Mesenchymal stem cell (in vitro differentiated cells and primary cell): ENCODE measurements at regions not wholly inside any gene's neighbourhood (a gene's known extent, or its start where the extent isn't known, plus 50 kb on each side); places are given as distances from the start of the nearest gene placed in this dataset.

Experiments
- DNase-seq: peaks from one replicate; pipeline ENCODE4 v3.0.0-alpha.2; 2013
- H2AFZ ChIP-seq: one replicate; pipeline ENCODE4 v1.6.1; 2013; ENCODE audit warnings: low read depth, mild to moderate bottlenecking, control low read depth, inconsistent platforms, low read length, moderate library complexity
- H2AK5ac ChIP-seq: 2 replicates; pipeline ENCODE4 v1.6.1; 2013; ENCODE audit warnings: low read length, moderate library complexity, mild to moderate bottlenecking, inconsistent platforms; ENCODE audit not compliant: severe bottlenecking
- H2BK120ac ChIP-seq: one replicate; pipeline ENCODE4 v1.6.1; 2013; ENCODE audit warnings: low read depth, mild to moderate bottlenecking, inconsistent platforms, low read length, moderate library complexity
- H2BK12ac ChIP-seq, 2 experiments: one replicate each; pipeline ENCODE4 v1.6.1; 2013; ENCODE audit warnings: inconsistent platforms in 2 of 2, low read length in 2 of 2, mild to moderate bottlenecking in 2 of 2, moderate library complexity in 2 of 2, control low read depth in 1 of 2
- H2BK15ac ChIP-seq: one replicate; pipeline ENCODE4 v1.6.1; 2013; ENCODE audit warnings: mild to moderate bottlenecking, low read depth, inconsistent platforms; ENCODE audit not compliant: poor library complexity, severe bottlenecking
- H2BK5ac ChIP-seq: 2 replicates; pipeline ENCODE4 v1.6.1; 2013; ENCODE audit warnings: low read depth, mild to moderate bottlenecking, low read length, control low read depth, inconsistent platforms; ENCODE audit not compliant: poor library complexity, severe bottlenecking
- H3K14ac ChIP-seq, 2 experiments: one replicate each; pipeline ENCODE4 v1.6.1; 2013; ENCODE audit warnings: inconsistent platforms in 2 of 2, low read length in 2 of 2, control low read depth in 1 of 2, mild to moderate bottlenecking in 1 of 2, moderate library complexity in 1 of 2
- H3K18ac ChIP-seq, 2 experiments: one replicate each; pipeline ENCODE4 v1.6.1; 2013; ENCODE audit warnings: inconsistent platforms in 2 of 2, low read length in 2 of 2, control low read depth in 1 of 2, low read depth in 1 of 2, mild to moderate bottlenecking in 1 of 2
- H3K23ac ChIP-seq, 2 experiments: one replicate each; pipeline ENCODE4 v1.6.1; 2013; ENCODE audit warnings: inconsistent platforms in 2 of 2, low read length in 2 of 2, mild to moderate bottlenecking in 2 of 2, moderate library complexity in 2 of 2, control low read depth in 1 of 2
- H3K27ac ChIP-seq: 2 replicates; pipeline ENCODE4 v1.5.1; 2013; ENCODE audit warnings: mild to moderate bottlenecking, moderate library complexity, low read length, control low read depth, inconsistent platforms; ENCODE audit not compliant: poor library complexity, severe bottlenecking
- H3K27me3 ChIP-seq, 2 experiments: 2 replicates each; pipeline versions ENCODE4 v1.6.1 to v1.7.0; 2013; ENCODE audit warnings: low read length in 2 of 2, mild to moderate bottlenecking in 2 of 2, moderate library complexity in 2 of 2, control low read depth in 1 of 2, inconsistent platforms in 1 of 2; ENCODE audit not compliant: control insufficient read depth in 1 of 2, insufficient read depth in 1 of 2
- H3K36me3 ChIP-seq, 2 experiments: 2 replicates each; pipeline versions ENCODE4 v1.6.1 to v1.7.0; 2013; ENCODE audit warnings: low read length in 2 of 2, control low read depth in 1 of 2, inconsistent platforms in 1 of 2, low read depth in 1 of 2, mild to moderate bottlenecking in 1 of 2; ENCODE audit not compliant: insufficient read depth in 2 of 2, control insufficient read depth in 1 of 2
- H3K4ac ChIP-seq, 2 experiments: one replicate each; pipeline ENCODE4 v1.6.1; 2013; ENCODE audit warnings: inconsistent platforms in 2 of 2, low read length in 2 of 2, mild to moderate bottlenecking in 2 of 2, moderate library complexity in 2 of 2, control low read depth in 1 of 2, low read depth in 1 of 2
- H3K4me1 ChIP-seq: 2 replicates; pipeline ENCODE4 v1.6.1; 2013; ENCODE audit warnings: low read depth, low read length, control low read depth; ENCODE audit not compliant: control insufficient read depth, insufficient read depth
- H3K4me2 ChIP-seq: 2 replicates; pipeline ENCODE4 v1.6.1; 2013; ENCODE audit warnings: low read length, mild to moderate bottlenecking, inconsistent platforms; ENCODE audit not compliant: poor library complexity, severe bottlenecking
- H3K4me3 ChIP-seq, 2 experiments: 2 replicates each; pipeline versions ENCODE4 v1.5.1 to v1.7.0; 2013; ENCODE audit warnings: low read length in 2 of 2, mild to moderate bottlenecking in 2 of 2, control low read depth in 1 of 2, low read depth in 1 of 2; ENCODE audit not compliant: insufficient read depth in 1 of 2
- H3K79me1 ChIP-seq: replicated peaks from 2 replicates; pipeline ENCODE4 v1.6.1; 2013; ENCODE audit warnings: mild to moderate bottlenecking, control low read depth, low read length, inconsistent platforms; ENCODE audit not compliant: poor library complexity, severe bottlenecking
- H3K9ac ChIP-seq: 2 replicates; pipeline ENCODE4 v1.7.0; 2013; ENCODE audit warnings: mild to moderate bottlenecking, low read length, moderate library complexity
- H3K9me3 ChIP-seq: 2 replicates; pipeline ENCODE4 v1.7.0; 2013; ENCODE audit warnings: mild to moderate bottlenecking, low read length; ENCODE audit not compliant: control insufficient read depth
- H4K8ac ChIP-seq: one replicate; pipeline ENCODE4 v1.6.1; 2013; ENCODE audit warnings: inconsistent platforms, mild to moderate bottlenecking, low read length, moderate library complexity
- H4K91ac ChIP-seq: one replicate; pipeline ENCODE4 v1.6.1; 2013; ENCODE audit warnings: mild to moderate bottlenecking, low read length, inconsistent platforms
- WGBS: methylation state at CpG from one replicate; pipeline ENCODE4 v1.1.7; 2013; ENCODE audit warnings: mixed read lengths; 5-methylcytosine and 5-hydroxymethylcytosine counted together

DNA sequence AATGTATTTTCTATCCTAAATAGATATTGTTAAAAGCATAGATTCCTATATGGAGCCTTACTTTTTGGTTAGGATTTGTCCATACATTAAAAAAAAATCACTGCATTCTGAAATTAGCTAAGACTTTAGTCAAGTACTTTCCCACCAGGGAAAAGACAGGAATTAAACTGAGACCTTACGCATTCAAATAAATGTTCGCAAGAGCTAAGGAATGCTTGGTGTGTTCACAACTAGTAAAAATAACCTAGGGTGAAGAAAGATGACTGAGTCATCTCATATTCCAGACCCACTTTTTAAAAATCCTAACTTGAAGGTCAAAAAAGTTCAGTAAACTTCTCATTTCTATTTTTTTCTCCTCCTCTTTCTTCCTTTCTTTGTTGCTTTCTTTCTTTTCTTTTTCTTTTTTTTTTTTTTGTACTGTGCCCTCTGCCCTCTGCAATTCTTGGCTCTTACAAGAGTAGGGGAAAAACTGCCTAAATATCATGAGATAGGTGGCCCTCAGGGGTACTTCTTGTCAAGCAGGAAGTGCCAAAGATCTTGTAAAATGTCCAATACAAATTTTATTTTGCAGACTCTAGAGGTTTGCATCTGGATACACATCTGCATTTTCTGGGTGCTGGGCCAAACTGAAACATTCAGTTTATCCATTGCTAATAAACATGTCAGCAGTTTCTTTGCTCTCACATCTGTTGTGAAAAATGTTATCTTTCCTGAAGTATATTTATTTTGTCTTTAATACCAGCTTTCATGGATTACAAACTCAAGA, 121.4 kb upstream of the GORAB start:
- H3K79me1 ChIP-seq, result no peaks in the 10 kb centered on the region
- no peak overlapping the region for H2BK5ac ChIP-seq
- H4K8ac ChIP-seq, result no peak overlapping the region
- H3K36me3 ChIP-seq, result no peaks in the 10 kb centered on the region
- H3K9ac ChIP-seq, result peak overlapping the region; percentile 79
- H3K27me3 ChIP-seq, result no peaks in the 10 kb centered on the region
- no peak overlapping the region for H2BK12ac ChIP-seq
- H3K4me1 ChIP-seq, result no peaks in the 10 kb centered on the region
- H3K4me2 ChIP-seq, result no peak overlapping the region
- no peak overlapping the region for H3K14ac ChIP-seq
- WGBS, result 72% methylated on average over 2 of the region's 2 CpGs
- peak; percentile 62 for DNase-seq
- no peak overlapping the region for H3K27ac ChIP-seq
- no peak overlapping the region for H4K91ac ChIP-seq
- H2AFZ ChIP-seq, result no peak overlapping the region
- no peak overlapping the region for H2AK5ac ChIP-seq
- no peak overlapping the region for H2BK120ac ChIP-seq
- H2BK15ac ChIP-seq, result no peak overlapping the region
- H3K23ac ChIP-seq, result no peak overlapping the region
- H3K9me3 ChIP-seq, result peaks cover 1% of the 10 kb centered on the region
- peak overlapping the region in 1 of 2 experiments; percentile 20 for H3K4me3 ChIP-seq
- H3K4ac ChIP-seq, result no peak overlapping the region
- H3K18ac ChIP-seq, result no peak overlapping the region

DNA sequence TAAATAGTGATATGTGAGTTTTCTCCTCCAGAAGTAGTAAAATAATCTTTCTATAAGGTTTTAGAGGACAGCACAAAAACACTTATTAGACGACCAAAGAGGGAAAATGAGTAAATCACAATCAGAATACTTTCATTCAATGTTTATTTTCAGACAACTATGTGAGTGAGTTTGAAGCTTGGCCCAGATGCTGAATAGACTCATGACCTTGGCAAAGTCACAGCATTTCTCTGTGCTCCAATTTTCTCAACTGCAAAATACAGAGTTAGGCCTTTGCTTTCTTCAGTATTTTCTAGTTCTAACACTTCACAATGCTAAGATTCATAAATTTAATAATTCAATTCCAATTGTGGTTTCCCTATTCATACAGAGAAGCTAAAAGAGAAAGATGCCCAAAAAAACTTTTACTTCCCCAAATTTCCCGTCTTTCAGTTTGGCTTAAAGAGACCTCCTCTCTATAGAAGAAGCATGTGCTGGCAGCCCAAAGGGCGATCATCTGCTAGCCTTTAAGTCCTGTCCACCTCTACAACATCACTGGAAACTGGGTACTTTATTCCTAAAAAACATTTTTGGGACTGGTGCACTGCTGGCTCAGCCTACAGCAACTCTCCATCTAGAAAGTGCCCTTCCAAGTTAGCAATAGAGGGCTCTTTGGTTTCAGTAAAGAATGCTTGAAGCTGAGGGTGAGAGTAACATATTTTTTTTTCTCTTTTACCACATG, 116.8 kb upstream of the GORAB start:
- no peak overlapping the region for H3K4me2 ChIP-seq
- no peak overlapping the region for H4K91ac ChIP-seq
- WGBS, result 93% methylated on average over 3 of the region's 3 CpGs
- H2AK5ac ChIP-seq, result no peak overlapping the region
- no peak for DNase-seq
- H4K8ac ChIP-seq, result no peak overlapping the region
- no peaks in the 10 kb centered on the region for H3K79me1 ChIP-seq
- no peaks in the 10 kb centered on the region for H3K27me3 ChIP-seq
- no peak overlapping the region for H2BK120ac ChIP-seq
- H2BK5ac ChIP-seq, result no peak overlapping the region
- no peak overlapping the region for H2AFZ ChIP-seq
- H2BK15ac ChIP-seq, result no peak overlapping the region
- no peaks in the 10 kb centered on the region for H3K4me1 ChIP-seq
- no peak overlapping the region for H3K4me3 ChIP-seq
- H3K9ac ChIP-seq, result peak overlapping the region; percentile 83
- H3K36me3 ChIP-seq, result no peaks in the 10 kb centered on the region
- no peak overlapping the region for H3K4ac ChIP-seq
- H3K18ac ChIP-seq, result no peak overlapping the region
- no peak overlapping the region for H3K23ac ChIP-seq
- H2BK12ac ChIP-seq, result no peak overlapping the region
- H3K9me3 ChIP-seq, result no peaks in the 10 kb centered on the region
- no peak overlapping the region for H3K14ac ChIP-seq
- no peak overlapping the region for H3K27ac ChIP-seq

DNA sequence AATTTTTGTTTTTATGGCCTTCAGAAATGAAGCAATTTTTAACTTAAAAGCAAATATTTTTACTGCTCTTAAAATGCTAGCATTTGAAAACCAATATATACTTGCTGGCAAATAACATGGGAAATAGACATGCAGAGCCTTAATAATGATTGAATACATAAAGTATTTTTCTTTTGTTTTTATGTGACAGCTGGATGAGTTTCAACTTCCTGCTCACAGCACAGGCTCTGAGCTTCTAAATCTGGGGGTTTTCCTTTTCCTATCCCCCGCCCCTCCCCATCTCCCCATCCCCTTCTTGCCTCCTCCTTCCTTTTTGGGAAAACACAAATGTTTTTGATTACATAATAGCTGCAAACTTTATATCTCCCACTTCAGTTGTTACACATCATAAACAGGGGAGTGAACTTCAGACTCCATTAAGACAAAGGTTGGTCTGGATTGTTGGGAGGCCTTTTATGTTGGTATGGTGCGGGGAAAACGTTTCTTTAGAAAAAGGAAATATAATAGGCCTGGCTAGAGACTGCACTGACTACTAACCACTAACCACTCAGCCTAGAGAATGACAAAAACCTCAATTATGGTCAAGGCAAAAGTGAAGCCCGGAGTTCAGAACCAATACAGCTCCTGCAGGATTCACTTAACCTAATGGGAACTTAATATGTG, 116.1 kb upstream of the GORAB start:
- Histone ChIP-seq H3K27me3 (no peaks in the 10 kb centered on the region), H3K79me1 (no peaks in the 10 kb centered on the region), H3K4me3 (no peak overlapping the region), H3K9me3 (no peaks in the 10 kb centered on the region), H3K36me3 (no peaks in the 10 kb centered on the region), H3K4me1 (no peaks in the 10 kb centered on the region), H2AK5ac (no peak overlapping the region), H2BK5ac (no peak overlapping the region), H4K8ac (no peak overlapping the region), H3K23ac (no peak overlapping the region), H2AFZ (no peak overlapping the region), H3K9ac (peak overlapping the region; percentile 83), H2BK120ac (no peak overlapping the region), H4K91ac (no peak overlapping the region), H3K14ac (no peak overlapping the region), H3K18ac (no peak overlapping the region), H2BK12ac (no peak overlapping the region), H3K4me2 (no peak overlapping the region), H3K27ac (no peak overlapping the region), H2BK15ac (no peak overlapping the region), H3K4ac (no peak overlapping the region)
- WGBS, result 45% methylated on average over 3 of the region's 4 CpGs
- DNase-seq, result no peak

DNA sequence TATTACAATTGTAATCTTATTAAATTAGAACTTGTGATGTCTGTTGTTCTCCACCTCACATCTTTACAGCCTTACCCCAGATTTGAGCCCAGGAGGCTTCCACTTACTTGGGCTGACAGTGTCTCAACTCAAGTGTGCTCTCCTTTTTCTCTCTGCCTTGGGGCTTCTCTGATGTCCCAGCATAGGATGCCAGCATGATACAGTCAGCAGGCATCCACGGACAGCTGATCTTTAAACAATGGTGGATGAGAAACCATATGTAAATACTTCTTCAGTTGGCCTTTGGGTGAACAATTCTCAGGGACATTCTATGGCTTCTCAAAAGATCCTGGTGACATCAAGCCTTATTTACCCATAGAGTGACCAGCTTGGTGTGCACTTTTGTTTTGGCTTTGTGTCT, 107.6 kb upstream of the GORAB start:
- no peak overlapping the region for H3K27ac ChIP-seq
- H3K4ac ChIP-seq, result no peak overlapping the region
- H3K18ac ChIP-seq, result no peak overlapping the region
- H2BK120ac ChIP-seq, result no peak overlapping the region
- H3K9me3 ChIP-seq, result no peaks in the 10 kb centered on the region
- no peak overlapping the region for H2BK15ac ChIP-seq
- no peak overlapping the region for H2AFZ ChIP-seq
- no peaks in the 10 kb centered on the region for H3K27me3 ChIP-seq
- 60% methylated on average over 1 of the region's 1 CpG for WGBS
- H3K4me1 ChIP-seq, result no peaks in the 10 kb centered on the region
- no peak overlapping the region for H3K9ac ChIP-seq
- H3K4me2 ChIP-seq, result no peak overlapping the region
- H3K79me1 ChIP-seq, result no peaks in the 10 kb centered on the region
- no peak overlapping the region for H3K14ac ChIP-seq
- no peak overlapping the region for H2BK12ac ChIP-seq
- H3K23ac ChIP-seq, result no peak overlapping the region
- no peak overlapping the region for H3K4me3 ChIP-seq
- DNase-seq, result no peak
- H4K8ac ChIP-seq, result no peak overlapping the region
- no peaks in the 10 kb centered on the region for H3K36me3 ChIP-seq
- H2AK5ac ChIP-seq, result no peak overlapping the region
- no peak overlapping the region for H2BK5ac ChIP-seq
- H4K91ac ChIP-seq, result no peak overlapping the region
